Dermis blood vessel endothelial cell (primary cell): ENCODE measurements at regions not wholly inside any gene's neighbourhood (a gene's known extent, or its start where the extent isn't known, plus 50 kb on each side); places are given as distances from the start of the nearest gene placed in this dataset.
"Not testable (repeated sequence)": the region's sequence is repeated elsewhere in the genome, so short reads cannot be mapped to it uniquely, and the experiment has no call there.

Experiments
- DNase-seq: peaks from one replicate; pipeline ENCODE4 v3.0.0; 2010

DNA sequence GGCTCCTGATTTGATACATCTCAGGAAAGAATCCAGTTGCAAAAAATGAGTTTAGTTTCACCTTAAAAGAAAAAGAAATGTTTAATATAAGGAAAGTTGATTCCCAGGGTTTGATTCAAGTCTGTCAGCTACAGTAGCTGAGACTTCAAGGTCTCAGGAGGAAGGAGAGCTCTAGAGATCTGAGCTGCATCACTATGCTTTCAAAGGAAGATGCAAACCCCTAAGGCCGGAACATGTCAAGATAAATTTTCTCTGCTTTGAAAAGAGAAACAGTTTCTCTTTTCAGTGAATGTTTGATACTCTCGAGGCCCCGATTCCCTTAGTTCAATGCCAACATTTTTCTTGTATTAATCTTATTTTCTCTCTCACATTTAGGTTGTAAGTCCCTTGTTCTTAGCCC is 128.6 kb downstream of the RGPD3 start:
- no peak for DNase-seq

DNA sequence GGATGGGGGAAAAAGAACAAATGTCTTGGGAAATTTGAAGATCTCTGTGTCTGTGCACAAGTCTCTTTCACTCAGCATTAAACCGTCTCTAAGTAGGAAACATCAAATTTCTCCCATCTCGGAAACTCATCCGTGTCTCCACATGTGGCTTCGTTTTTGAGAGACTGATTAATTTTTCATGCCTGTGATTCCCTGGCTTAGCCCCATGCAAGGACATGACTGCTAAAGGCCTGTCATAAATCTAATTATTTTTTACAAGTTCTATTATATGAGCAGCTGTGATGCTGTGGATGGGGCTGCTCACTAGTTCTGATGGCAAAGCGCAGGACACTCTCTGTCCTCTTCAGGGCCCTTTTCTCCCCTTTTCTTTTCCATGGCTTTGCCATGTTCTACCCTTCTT is 129.1 kb downstream of the RGPD3 start:
- DNase-seq = no peak

DNA sequence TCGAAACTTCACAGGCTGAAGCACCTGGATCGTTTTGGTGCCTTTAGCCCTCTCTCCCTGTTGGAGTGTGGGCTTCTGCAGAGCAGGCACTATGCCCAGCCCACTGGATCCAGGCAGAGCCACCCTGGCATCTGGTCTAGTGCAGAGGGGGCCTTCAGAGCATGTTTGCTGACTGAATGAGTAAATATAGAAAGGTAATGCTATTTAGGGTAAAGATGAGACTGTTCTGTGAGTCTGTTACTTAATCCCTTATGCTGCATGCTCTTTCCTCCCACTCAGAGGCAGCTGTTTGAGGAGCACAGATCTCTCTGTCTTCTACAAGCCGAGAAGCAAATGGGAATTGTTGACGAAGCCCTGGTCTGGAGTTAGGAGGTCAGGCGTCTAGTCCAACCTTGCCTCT is 130.2 kb downstream of the RGPD3 start:
- no peak for DNase-seq

DNA sequence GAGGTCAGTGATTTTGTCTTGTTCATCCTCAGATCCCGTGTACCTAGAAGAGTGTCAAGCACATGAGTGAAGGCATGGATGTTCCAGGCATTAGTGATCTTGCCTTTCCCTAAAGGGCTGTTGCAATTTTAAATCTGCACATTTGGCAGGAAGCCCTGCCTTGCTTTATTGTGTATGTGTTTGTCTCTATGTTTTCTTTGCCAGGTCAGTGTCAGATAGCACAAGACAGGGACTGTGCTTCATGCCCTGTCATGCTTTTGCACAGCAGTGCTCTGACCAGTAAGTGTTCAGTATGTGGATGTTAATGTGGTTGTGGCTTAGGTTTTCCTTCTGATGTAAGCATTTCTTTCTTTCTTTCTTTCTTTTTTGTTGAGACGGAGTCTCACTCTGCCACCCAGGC is 131.5 kb downstream of the RGPD3 start:
- DNase-seq = no peak

DNA sequence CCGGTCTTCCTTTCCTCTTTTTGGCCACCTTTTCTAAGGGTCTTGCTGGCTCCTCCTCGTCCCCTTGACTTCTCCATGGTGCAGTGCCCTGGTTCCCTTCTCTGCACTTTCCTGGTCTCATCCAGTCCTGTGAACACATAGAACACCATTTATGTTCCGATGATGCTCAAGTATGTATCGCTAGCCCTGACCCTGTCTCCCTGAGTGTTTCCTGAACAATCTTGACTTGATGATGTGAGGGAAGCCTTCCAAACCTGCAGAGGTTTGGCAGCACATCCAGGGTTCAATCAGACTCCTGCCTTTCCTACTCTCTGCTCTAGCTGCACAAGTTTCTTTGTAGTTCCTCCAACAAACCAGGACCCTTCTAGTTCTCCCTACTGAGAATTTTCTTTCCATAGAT is 132.1 kb downstream of the RGPD3 start:
- no peak for DNase-seq

DNA sequence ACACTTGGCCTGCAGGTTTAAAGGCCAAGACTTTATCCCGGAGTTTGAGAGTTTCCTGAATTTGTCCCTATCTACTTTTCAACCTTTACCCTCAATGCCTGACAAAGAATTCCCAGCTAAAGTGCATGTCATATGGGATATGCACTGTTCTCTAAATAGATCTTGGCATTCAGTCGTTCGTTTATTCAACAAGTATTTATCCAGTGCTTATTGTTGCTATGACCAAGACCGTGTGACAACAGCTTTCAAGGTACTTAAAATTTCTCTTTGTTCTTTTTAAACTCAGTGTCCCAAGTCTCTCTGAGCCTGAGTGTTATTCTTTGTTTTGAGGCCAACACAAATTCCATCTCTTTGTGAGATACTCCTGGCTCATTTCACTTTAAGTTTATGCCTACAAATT is 133.4 kb downstream of the RGPD3 start:
- DNase-seq = no peak

DNA sequence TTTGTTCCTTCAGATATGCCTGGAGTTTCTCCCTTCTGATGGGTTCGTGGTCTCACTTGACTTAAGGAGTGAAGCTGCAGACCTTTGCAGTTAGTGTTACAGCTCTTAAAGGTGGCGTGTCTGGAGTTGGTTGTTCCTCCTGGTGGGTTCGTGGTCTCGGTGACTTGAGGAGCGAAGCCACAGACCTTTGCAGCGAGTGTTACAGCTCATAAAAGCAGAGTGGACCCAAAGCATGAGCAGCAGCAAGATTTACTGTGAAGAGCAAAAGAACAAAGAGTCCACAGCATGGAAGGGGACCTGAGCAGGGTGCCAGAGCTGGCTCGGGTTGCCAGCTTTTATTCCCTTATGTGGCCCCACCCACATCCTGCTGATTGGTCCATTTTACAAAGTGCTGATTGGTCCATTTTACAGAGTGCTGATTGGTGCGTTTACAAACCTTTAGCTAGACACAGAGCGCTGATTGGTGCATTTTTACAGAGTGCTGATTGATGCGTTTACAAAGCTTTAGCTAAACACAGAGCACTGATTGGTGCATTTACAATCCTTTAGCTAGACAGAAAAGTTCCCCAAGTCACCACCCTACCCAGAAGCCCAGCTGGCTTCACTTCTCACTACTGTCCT is 134.8 kb downstream of the RGPD3 start:
- not testable (repeated sequence) for DNase-seq

DNA sequence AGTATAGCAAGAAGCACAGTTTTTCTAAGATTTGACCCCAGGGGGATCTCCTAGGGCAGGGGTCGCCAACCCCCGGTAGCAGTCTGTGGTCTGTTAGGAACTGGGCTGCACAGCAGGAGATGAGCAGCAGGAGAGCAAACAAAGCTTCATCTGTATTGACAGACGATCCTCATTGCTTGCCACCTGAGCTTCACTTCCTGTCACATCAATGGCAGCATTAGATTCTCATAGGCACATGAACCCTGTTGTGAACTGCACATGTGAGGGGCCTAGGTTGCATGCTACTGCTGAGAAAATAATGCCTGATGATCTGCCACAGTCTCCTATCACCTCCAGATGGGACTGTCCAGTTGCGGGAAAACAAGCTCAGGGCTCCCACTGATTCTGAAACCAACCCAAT is 136.2 kb downstream of the RGPD3 start:
- no peak for DNase-seq

DNA sequence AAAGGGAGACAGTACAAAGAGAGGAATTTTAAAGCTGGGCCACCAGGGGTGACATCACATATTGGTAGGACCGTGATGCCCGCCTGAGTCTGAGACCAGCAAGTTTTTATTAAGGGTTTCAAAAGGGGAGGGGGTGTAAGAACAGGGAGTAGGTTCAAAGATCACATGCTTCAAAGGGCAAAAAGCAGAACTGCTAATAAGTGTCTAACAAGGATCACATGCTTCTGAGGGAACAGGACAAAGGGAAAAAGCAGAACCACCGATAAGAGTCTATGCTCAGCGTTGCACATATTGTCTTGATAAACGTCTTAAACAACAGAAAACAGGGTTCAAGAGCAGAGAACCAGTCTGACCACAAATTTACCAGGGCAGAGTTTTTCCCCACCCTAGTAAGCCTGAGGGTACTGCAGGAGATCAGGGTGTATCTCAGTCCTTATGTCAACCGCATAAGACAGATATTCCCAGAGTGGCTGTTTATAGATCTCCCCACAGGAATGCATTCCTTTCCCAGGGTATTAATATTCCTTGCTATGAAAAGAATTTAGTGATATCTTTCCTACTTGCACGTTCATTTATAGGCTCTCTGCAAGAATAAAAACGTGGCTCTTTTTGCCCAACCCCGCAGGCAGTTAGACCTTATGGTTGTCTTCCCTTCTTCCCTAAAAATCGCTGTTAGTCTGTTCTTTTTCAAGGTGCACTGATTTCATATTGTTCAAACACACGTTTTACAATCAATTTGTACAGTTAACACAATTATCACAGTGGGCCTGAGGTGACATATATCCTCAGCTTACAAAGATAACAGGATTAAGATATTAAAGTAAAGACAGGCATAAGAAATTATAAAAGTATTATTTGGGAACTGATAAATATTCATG is 136.5 kb upstream of the UXS1 start:
- not testable (repeated sequence) for DNase-seq

DNA sequence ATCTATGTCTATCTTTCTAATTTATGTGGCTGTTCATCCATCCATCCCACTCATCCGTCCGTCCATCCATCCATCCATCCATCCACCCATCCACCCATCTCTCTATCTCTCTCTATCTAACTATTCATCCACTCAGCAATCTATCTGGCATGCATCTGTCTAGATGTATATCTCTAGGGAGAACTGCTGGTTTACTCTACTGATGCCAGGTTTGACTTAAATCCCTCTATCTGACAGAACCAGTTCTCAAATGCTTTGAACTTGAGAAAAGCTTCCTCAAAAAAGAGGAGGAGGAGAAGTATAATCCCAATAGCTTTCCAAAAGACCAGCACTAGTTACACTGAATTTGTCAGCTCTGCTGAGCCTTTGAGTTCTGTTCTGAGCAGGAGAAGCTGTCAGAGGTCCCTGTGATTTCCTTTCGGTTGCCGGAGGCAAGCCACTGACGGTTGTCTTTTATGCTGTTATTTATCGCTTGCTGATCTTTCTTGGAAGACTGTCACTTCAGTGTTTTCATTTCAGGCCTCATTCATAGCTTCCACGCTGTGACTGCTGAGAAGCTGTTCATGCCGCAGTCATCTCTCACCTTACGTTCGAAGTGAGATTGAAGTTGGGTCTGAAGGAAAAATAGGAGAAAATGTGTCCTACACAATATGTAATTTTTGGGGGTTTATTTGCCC is 129.4 kb upstream of the UXS1 start:
- DNase-seq = no peak

DNA sequence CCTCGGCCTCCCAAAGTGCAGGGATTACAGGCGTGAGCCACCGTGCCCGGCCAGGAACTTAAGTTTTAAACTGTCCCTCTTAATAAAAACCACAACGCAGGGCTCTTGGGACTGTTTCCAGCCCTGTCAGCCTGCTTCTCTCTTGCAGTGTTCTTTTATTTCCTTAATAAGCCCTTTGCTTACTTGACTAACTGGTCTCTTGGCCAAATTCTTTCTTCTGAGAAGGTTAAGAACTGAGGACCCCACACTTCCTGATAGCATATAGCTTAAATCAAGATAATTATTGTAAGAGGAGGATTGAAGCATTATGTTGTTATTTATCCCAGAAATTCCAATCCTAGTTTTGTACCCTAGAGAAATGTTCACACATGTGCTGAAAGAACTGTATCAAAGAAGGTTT is 128.2 kb upstream of the UXS1 start:
- DNase-seq = no peak

DNA sequence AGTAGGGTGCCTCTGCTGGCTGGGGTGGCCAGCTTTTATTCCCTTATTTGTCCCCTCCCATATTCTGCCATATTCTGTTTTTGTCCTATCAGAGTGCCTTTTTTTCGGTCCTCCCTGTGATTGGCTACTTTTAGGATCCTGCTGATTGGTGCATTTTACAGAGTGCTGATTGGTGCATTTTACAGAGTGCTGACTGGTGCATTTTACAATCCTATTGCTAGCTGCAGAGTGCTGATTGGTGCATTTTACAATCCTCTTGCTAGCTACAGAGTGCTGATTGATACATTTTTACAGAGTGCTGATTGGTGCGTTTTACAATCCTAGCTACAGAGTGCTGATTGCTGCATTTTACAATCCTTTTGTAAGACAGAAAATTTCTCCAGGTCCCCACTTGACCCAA is 126.3 kb upstream of the UXS1 start:
- DNase-seq = not testable (repeated sequence)

DNA sequence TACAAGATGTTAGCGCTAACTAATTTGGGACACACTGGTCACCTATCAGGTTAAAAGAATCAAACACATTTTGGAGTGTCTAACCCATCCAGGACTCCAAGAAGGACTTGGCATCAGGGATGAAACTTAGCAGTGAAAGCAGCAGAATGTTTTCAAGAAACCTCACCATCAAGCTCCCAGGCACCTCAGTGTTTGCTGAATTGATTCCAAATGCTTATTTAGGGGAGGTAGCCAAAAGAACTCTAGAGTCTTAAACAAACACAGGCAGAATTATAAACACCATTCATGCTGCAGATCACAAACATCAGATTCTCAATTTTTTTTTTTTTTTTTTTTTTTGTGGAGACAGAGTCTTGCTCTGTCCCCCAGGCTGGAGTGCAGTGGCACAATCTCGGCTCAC is 122.8 kb upstream of the UXS1 start:
- DNase-seq = no peak

DNA sequence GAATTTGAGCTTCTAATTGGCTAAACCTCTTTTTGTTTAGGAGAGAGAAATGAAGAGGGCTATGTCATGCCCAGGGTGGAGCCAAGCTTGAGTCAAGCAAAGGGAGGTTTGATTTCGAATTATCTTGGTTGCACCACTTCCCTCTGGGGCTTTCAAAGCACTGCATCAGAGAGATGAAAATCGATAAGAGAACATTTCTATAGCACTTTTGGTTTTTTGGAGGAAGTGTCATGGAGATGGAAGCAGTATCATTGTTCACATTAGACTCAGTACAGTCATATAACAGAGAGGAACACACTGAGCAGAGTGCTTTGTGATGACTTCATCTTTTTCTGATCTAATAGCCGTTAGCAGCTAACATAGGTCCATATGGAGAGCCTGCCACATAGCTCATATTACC is 120.3 kb upstream of the UXS1 start:
- DNase-seq = no peak

DNA sequence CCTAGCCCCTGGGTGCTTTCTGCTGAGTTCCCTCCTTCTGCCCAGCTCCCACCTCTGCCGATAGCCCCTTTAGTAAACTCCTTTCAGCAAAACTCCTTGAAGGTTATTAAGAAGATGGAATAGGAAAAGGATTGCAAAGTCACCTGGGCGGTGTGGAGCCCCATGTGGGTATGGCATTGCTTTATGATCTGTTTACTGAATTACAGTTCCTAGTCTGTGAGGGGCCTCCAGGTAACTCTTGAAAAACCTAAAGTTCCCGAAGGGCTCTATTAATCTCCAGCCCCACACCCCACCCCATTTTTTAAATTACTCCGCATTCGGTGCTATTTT is 116.9 kb upstream of the UXS1 start:
- DNase-seq = no peak

DNA sequence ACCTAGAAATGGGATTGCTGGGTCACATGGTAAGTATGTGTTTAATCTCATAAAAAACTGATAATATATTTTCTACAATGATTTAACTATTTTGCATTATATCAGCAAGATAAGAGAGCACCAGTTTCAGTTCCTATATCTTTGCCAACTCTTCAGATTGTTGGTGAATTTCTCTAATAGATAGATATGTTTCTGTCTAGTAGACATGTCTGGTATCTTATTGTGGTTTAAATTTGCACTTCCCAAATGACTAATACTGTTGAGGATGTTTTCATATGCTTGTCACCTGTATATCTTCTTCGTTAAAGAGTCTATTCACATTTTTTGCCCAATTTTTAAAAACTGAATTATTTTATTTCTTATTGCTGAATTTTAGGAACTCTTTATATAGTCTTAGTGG is 113.8 kb upstream of the UXS1 start:
- DNase-seq = no peak

DNA sequence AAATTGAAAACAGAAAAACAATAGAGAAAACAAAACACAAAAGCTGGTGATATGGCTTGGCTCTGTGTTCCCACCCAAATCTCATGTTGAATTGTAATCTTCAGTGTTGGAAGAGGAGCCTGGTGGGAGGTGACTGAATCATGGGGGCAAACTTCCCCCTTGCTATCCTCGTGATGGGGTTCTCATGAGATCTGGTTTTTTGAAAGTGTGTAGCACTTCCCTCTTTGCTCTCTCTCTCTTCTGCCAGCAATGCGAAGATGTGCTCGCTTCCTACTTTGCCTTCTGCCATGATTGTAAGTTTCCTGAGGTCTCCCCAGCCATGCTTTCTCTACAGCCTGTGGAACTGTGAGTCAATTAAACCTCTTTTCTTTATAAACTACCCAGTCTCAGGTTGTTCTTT is 112.3 kb upstream of the UXS1 start:
- no peak for DNase-seq

DNA sequence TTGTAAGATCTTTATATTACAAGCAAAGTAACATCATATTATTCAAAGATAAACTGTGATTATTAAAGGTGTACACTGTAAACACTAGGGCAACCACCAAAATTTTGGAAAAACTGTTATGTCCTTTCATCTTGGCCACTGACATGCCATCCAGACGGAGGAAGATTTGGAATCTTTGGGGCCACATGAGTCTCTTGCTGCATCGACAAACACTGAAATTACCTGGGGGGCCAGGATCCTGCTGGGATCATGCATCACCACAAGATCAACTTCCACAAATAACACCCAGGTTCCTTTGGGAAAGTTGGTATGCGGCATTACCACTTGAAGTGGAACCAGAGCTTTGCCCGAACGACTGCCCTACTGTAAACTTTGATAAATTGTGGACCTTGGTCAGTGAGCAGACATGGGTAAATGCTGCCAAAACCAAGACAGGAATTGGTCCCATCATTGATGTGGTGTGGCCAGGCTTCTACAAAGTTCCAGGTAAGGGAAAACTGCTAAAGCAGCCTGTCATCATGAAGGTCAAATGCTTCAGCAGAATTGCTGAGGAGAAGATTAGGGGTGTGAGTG is 110.6 kb upstream of the UXS1 start:
- DNase-seq = no peak

DNA sequence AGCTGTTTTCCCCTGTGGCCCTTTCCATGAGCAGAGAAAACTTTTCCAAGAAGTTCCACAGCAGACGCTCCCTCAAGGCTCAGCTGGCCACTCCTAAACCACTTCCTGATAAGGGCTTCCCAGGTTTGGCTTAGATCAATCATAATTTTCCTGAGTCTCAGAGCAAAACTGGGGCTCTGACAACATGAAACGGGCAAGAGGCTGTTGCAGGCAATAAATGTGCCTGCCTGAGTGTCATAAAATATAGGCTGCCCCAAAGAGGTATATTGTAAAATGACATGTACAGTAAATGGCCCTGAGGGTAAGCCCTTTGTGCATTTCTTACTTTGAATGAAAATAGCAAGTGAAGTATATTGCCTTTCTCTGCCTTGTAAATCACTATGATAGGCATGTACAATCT is 105.6 kb upstream of the UXS1 start:
- no peak for DNase-seq

DNA sequence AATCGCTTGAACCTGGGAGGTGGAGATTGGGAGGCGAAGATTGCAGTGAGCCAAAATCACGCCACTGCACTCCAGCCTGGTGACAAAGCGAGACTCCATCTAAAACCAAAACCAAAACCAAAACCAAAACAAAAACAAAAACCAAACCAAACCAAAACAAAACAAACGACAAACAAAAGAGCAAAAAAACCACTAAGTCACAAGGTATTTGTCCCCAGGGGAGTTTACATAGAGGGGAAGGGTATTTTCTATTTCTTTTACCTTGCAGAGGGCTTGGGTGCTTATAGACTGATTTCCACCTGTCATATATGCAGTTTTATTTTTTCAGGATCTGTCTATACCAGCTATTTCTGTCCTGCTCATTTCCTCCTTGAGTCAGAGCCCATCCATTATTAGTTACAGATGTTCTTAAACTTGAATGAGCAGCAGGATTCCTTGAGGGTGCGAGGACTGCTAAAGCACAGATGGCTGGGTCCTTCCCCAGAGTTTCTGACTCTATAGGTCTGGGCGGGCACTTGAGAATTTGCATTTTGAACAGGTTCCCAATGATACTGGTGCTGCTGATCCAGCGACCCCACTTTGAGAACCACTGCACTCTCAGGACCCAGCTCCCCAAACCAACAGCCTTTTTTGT is 102.2 kb upstream of the UXS1 start:
- DNase-seq = no peak

DNA sequence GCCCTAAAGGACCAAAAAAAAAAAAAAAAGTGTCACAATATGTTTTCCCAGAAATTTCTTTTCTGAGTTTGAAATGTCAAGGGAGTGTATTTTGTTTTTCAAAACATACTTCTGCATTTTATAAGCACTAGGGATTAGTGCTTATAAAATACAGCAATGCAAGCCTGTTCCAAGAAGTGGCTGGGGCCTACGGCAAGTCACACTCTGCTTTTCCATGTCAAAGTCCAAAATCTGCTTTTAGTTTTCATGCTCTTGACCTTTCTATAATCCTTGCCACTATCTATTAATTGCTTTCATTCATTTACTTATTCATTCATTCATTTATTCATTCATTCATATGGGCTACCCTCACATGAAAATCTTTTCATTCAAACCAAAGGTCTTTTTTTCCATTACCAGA is 100.1 kb upstream of the UXS1 start:
- DNase-seq = no peak

DNA sequence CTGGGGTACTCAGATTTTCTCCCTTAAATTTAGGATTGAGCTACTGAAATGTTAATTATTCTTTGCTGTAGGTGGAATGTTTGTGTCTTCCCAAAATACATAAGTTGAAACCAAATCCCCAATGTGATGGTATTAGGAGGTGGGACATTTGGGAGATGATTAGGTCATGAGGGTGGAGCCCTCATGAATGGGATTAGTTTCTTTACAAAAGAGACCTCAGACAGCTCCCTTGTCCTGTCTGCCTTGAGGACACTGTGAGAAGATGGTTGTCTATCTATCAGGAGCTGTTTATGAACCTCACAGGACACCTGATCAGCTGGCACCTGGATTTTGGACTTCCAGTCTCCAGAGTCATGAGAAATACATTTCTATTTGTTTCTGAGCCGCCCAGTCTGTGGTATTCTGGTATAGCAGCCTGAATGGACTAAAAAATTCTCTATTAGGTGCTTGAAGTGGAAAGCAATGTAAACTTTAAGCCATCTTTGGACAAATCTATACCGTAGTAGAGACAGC is 99.2 kb upstream of the UXS1 start:
- no peak for DNase-seq

DNA sequence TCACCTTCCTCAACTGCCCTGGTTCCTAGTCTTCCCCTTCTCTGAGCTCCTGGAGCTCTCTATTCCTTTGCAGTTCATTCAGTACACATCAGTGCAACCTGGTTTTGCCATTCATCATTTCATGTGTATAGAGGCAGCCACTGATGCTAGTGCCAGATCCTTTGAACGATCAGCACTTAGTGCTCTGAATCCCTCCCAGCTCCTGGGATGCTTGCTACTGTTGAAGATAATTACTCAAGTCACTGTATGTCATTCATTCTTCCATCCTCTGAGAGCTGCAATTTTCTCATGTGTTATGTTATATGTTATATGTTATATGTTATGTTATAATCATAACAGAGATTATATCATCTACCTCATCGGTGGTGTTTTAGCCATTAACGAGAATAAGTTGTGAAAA is 98.5 kb upstream of the UXS1 start:
- no peak for DNase-seq
